IMR-90 (cell line): ENCODE measurements at regions not wholly inside any gene's neighbourhood (a gene's known extent, or its start where the extent isn't known, plus 50 kb on each side); places are given as distances from the start of the nearest gene placed in this dataset.

ENCODE experiments used
- ATAC-seq: fragments of 200-7000 bp; cut with Tn5 transposase; 2 replicates; pipeline ENCODE4 v1.9.1; 2020; ENCODE audit warnings: low read depth, mild to moderate bottlenecking, moderate library complexity
- BruUV-seq: library from RNA; stranded (reverse); fragments of 400-500 nt; replicated peaks from 2 replicates; lab custom pipeline; 2021; lab: Mats Ljungman, UMichigan
- CTCF ChIA-PET: fragments of 300-600 bp; formaldehyde crosslinking; extraction: SDS; loops from one replicate; lab custom pipeline; 2021; ENCODE audit warnings: antibody characterized with exemption; lab: Yijun Ruan, JAX
- POLR2A ChIA-PET: fragments of 300-600 bp; sonication (Branson Sonifier 250); formaldehyde crosslinking; loops from one replicate; lab custom pipeline; 2022; ENCODE audit warnings: antibody characterized with exemption; ENCODE audit not compliant: unreplicated experiment; lab: Charles Lee
- DNase-seq: peaks from one replicate; pipeline ENCODE4 v3.0.0; 2013
- H2AFZ ChIP-seq: replicated peaks from 2 replicates; pipeline ENCODE3; 2013; ENCODE audit warnings: low read length, mild to moderate bottlenecking; ENCODE audit not compliant: poor library complexity
- H2AK5ac ChIP-seq: 2 replicates; pipeline ENCODE4 v1.6.1; 2013; ENCODE audit warnings: low read depth, low read length, inconsistent platforms
- H2AK9ac ChIP-seq: replicated peaks from 2 replicates; pipeline ENCODE3; 2013; ENCODE audit warnings: mild to moderate bottlenecking, low read depth, low read length, moderate library complexity; ENCODE audit not compliant: poor library complexity
- H2BK120ac ChIP-seq: 2 replicates; pipeline ENCODE4 v1.6.1; 2013; ENCODE audit warnings: low read depth, low read length, inconsistent platforms
- H2BK15ac ChIP-seq: 3 replicates; pipeline ENCODE4 v1.6.1; 2013; ENCODE audit warnings: low read depth, low read length, inconsistent platforms
- H2BK20ac ChIP-seq: 2 replicates; pipeline ENCODE4 v1.6.1; 2013; ENCODE audit warnings: low read depth, mild to moderate bottlenecking, inconsistent platforms, low read length, moderate library complexity
- H2BK5ac ChIP-seq: 2 replicates; pipeline ENCODE4 v1.6.1; 2013; ENCODE audit warnings: mild to moderate bottlenecking, low read depth, low read length, inconsistent platforms; ENCODE audit not compliant: poor library complexity, severe bottlenecking
- H3K14ac ChIP-seq: replicated peaks from 2 replicates; pipeline ENCODE4 v1.6.1; 2013; ENCODE audit warnings: low read depth, low read length, inconsistent platforms
- H3K18ac ChIP-seq: 2 replicates; pipeline ENCODE4 v1.6.1; 2013; ENCODE audit warnings: low read depth, low read length, control low read depth
- H3K23ac ChIP-seq: 2 replicates; pipeline ENCODE4 v1.6.1; 2013; ENCODE audit warnings: low read depth, low read length, inconsistent platforms
- H3K27ac ChIP-seq: 2 replicates; pipeline ENCODE4 v1.5.1; 2013; ENCODE audit warnings: mild to moderate bottlenecking, control low read depth, low read length; ENCODE audit not compliant: insufficient read depth
- H3K27me3 ChIP-seq: 2 replicates; pipeline ENCODE4 v1.6.1; 2013; ENCODE audit warnings: low read length; ENCODE audit not compliant: control insufficient read depth, insufficient read depth
- H3K36me3 ChIP-seq: 2 replicates; pipeline ENCODE4 v1.6.1; 2013; ENCODE audit warnings: low read length, mixed read lengths; ENCODE audit not compliant: control insufficient read depth, insufficient read depth
- H3K4ac ChIP-seq: 2 replicates; pipeline ENCODE4 v1.6.1; 2013; ENCODE audit warnings: low read depth, low read length, inconsistent platforms
- H3K4me1 ChIP-seq: 2 replicates; pipeline ENCODE4 v1.6.1; 2013; ENCODE audit warnings: low read length, mixed read lengths; ENCODE audit not compliant: control insufficient read depth, insufficient read depth
- H3K4me2 ChIP-seq: 2 replicates; pipeline ENCODE4 v1.6.1; 2013; ENCODE audit warnings: low read depth, mild to moderate bottlenecking, control low read depth, low read length, moderate library complexity
- H3K4me3 ChIP-seq: 2 replicates; pipeline ENCODE4 v1.5.1; 2013; ENCODE audit warnings: low read depth, mild to moderate bottlenecking, control low read depth, low read length, moderate library complexity; ENCODE audit not compliant: insufficient read depth
- H3K56ac ChIP-seq: 2 replicates; pipeline ENCODE4 v1.6.1; 2013; ENCODE audit warnings: low read length, inconsistent platforms; ENCODE audit not compliant: insufficient read depth; ENCODE audit errors: extremely low read depth
- H3K79me1 ChIP-seq, 2 experiments: 2 replicates each; pipeline ENCODE4 v1.6.1; 2013; ENCODE audit warnings: low read length in 2 of 2, inconsistent platforms in 1 of 2, low read depth in 1 of 2
- H3K9ac ChIP-seq: 2 replicates; pipeline ENCODE4 v1.6.1; 2013; ENCODE audit warnings: low read depth, low read length, control low read depth
- H3K9me1 ChIP-seq: 2 replicates; pipeline ENCODE4 v1.6.1; 2013; ENCODE audit warnings: low read length, inconsistent platforms; ENCODE audit not compliant: insufficient read depth
- H3K9me3 ChIP-seq: 2 replicates; pipeline ENCODE4 v1.6.1; 2013; ENCODE audit warnings: low read length; ENCODE audit not compliant: control insufficient read depth, insufficient read depth
- H4K20me1 ChIP-seq: 2 replicates; pipeline ENCODE4 v1.6.1; 2013; ENCODE audit warnings: low read length, inconsistent platforms; ENCODE audit not compliant: insufficient read depth
- H4K5ac ChIP-seq: 2 replicates; pipeline ENCODE4 v1.6.1; 2013; ENCODE audit warnings: mild to moderate bottlenecking, low read depth, low read length, control low read depth
- H4K8ac ChIP-seq, 2 experiments: 2 replicates each; pipeline ENCODE4 v1.6.1; 2013; ENCODE audit warnings: low read depth in 2 of 2, low read length in 2 of 2, control low read depth in 1 of 2, inconsistent platforms in 1 of 2
- H4K91ac ChIP-seq: 2 replicates; pipeline ENCODE4 v1.6.1; 2013; ENCODE audit warnings: low read depth, low read length, inconsistent platforms; ENCODE audit not compliant: insufficient read depth
- BHLHE40 ChIP-seq: fragments of 150-350 bp; IDR thresholded peaks from 2 replicates; pipeline ENCODE4 v1.6.1; 2016; ENCODE audit warnings: mild to moderate bottlenecking, low read depth, low read length
- CEBPB ChIP-seq: IDR thresholded peaks from 2 replicates; pipeline ENCODE4 v1.6.1; 2012; ENCODE audit warnings: low read depth, low read length, improper control_type of control experiment
- MAFK ChIP-seq: IDR thresholded peaks from 2 replicates; pipeline ENCODE4 v1.6.1; 2012; ENCODE audit warnings: low read depth, low read length, improper control_type of control experiment
- MXI1 ChIP-seq: IDR thresholded peaks from 2 replicates; pipeline ENCODE4 v1.6.1; 2012; ENCODE audit warnings: low read depth, mild to moderate bottlenecking, low read length, moderate library complexity, borderline replicate concordance
- POLR2A ChIP-seq: IDR thresholded peaks from 2 replicates; pipeline ENCODE4 v1.6.1; 2012; ENCODE audit warnings: mild to moderate bottlenecking, low read depth, low read length
- RCOR1 ChIP-seq: IDR thresholded peaks from 2 replicates; pipeline ENCODE4 v1.6.1; 2012; ENCODE audit warnings: mild to moderate bottlenecking, low read length, improper control_type of control experiment; ENCODE audit not compliant: insufficient replicate concordance
- dilution Hi-C: fragments of 300-500 bp; cut with HindIII; formaldehyde crosslinking; loops from one replicate; pipeline ENCODE4 v1.14.3; 2018; ENCODE audit warnings: low sequenced_read_pairs; ENCODE audit not compliant: unreplicated experiment
- in situ Hi-C: fragments of 300-500 bp; cut with MboI; formaldehyde crosslinking; loops from 3 replicates; pipeline ENCODE4 v1.14.3; 2019; ENCODE audit warnings: low sequenced_read_pairs, inconsistent platforms, mixed read lengths
- intact Hi-C: fragments of 100-400 bp; cut with micrococcal nuclease; formaldehyde crosslinking; loops from 2 replicates; pipeline ENCODE4 v1.10.0; 2022
- TF ChIP-seq, protein P1 (sequence below): fragments of 150-350 bp; IDR thresholded peaks from 2 replicates; pipeline ENCODE4 v1.6.1; 2016; ENCODE audit warnings: low read depth, mild to moderate bottlenecking, low read length, moderate library complexity, borderline replicate concordance

DNA sequence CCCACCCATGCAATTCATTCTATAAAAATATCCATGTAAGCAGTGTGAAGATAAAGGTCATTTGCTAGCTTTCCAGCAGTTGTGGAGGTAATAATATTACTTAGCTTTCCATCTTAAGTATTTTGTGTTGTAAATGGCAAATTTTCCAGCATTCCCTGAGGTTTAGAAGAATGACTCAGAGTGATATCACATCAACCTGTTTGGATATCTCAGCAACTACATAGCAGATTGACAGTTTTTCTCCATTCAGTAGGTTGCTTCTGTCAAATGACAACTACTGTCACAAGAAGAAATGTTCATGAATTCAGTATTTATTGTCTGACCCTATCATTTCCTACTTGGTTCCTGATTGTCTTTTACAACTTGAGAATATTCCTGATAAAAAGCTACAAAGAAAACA is 434.9 kb upstream of the GALNTL6 start:
- no TSS peak for BruUV-seq
- H3K79me1 ChIP-seq: no peaks in the 10 kb centered on the region
- H2AK9ac ChIP-seq: no peak overlapping the region
- H3K14ac ChIP-seq: no peak overlapping the region
- H3K4me3 ChIP-seq: no peak overlapping the region
- no peak overlapping the region for H2AK5ac ChIP-seq
- H2AFZ ChIP-seq: no peak overlapping the region
- DNase-seq: no peak
- ChIA-PET POLR2A (no interaction called here), CTCF (no interaction called here)
- H3K56ac ChIP-seq: no peak overlapping the region
- no peak overlapping the region for H2BK5ac ChIP-seq
- no peak overlapping the region for H3K4me2 ChIP-seq
- no peaks in the 10 kb centered on the region for H3K9me3 ChIP-seq
- in situ Hi-C loops: no loop called here
- H3K36me3 ChIP-seq: no peaks in the 10 kb centered on the region
- no peak overlapping the region for H3K9ac ChIP-seq
- H3K23ac ChIP-seq: no peak overlapping the region
- no peak overlapping the region for H2BK20ac ChIP-seq
- TF ChIP-seq BHLHE40 (no peak), POLR2A (no peak), MXI1 (no peak), CEBPB (no peak), RCOR1 (no peak), MAFK (no peak)
- TF ChIP-seq, protein P1, sequence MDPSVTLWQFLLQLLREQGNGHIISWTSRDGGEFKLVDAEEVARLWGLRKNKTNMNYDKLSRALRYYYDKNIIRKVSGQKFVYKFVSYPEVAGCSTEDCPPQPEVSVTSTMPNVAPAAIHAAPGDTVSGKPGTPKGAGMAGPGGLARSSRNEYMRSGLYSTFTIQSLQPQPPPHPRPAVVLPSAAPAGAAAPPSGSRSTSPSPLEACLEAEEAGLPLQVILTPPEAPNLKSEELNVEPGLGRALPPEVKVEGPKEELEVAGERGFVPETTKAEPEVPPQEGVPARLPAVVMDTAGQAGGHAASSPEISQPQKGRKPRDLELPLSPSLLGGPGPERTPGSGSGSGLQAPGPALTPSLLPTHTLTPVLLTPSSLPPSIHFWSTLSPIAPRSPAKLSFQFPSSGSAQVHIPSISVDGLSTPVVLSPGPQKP: no peak
- H3K4me1 ChIP-seq: no peaks in the 10 kb centered on the region
- H3K9me1 ChIP-seq: no peaks in the 10 kb centered on the region
- H3K18ac ChIP-seq: no peak overlapping the region
- no peak overlapping the region for H4K8ac ChIP-seq
- no peak overlapping the region for H4K5ac ChIP-seq
- intact Hi-C loops: no loop called here
- no peak for ATAC-seq
- no peak overlapping the region for H3K27ac ChIP-seq
- H3K4ac ChIP-seq: no peak overlapping the region
- H2BK15ac ChIP-seq: no peak overlapping the region
- dilution Hi-C loops: no loop called here
- no peaks in the 10 kb centered on the region for H4K20me1 ChIP-seq
- H4K91ac ChIP-seq: no peak overlapping the region
- H3K27me3 ChIP-seq: no peaks in the 10 kb centered on the region
- no peak overlapping the region for H2BK120ac ChIP-seq
